GM12878 (cell line): ENCODE measurements at regions not wholly inside any gene's neighbourhood (a gene's known extent, or its start where the extent isn't known, plus 50 kb on each side); places are given as distances from the start of the nearest gene placed in this dataset.

Experiments used
- ATAC-seq: fragments of 200-7000 bp; cut with Tn5 transposase; 3 replicates; pipeline ENCODE4 v1.9.1; 2020; ENCODE audit warnings: mild to moderate bottlenecking, moderate library complexity
- BruUV-seq: library from RNA; stranded (reverse); fragments of 400-500 nt; replicated peaks from 2 replicates; lab custom pipeline; 2021; lab: Mats Ljungman, UMichigan
- CTCF ChIA-PET: fragments of 300-600 bp; sonication (Branson Sonifier 250); formaldehyde crosslinking; extraction: SDS; loops from one replicate; lab custom pipeline; 2021; ENCODE audit warnings: inconsistent platforms; lab: Yijun Ruan, JAX
- POLR2A ChIA-PET: fragments of 350-600 bp; formaldehyde crosslinking; extraction: SDS; loops from one replicate; lab custom pipeline; 2021; ENCODE audit warnings: inconsistent platforms; lab: Charles Lee
- RAD21 ChIA-PET: fragments of 300-600 bp; sonication (Branson Sonifier 250); formaldehyde crosslinking; loops from one replicate; lab custom pipeline; 2023; ENCODE audit warnings: antibody characterized with exemption; ENCODE audit not compliant: unreplicated experiment; lab: Charles Lee
- SMC1A ChIA-PET: fragments of 300-600 bp; sonication (Branson Sonifier 250); formaldehyde crosslinking; loops from one replicate; lab custom pipeline; 2023; ENCODE audit not compliant: unreplicated experiment, uncharacterized antibody; lab: Charles Lee
- DNase-seq: peaks from one replicate; pipeline ENCODE4 v3.0.0-alpha.2; 2011; ENCODE audit warnings: low read depth, low spot score
- FAIRE-seq: peaks from 3 replicates; lab custom pipeline; 2011; peaks lifted over from hg19 to GRCh38; lab: Jason Lieb, UNC
- H2AFZ ChIP-seq: 2 replicates; pipeline ENCODE4 v1.6.0; 2011; ENCODE audit warnings: low read depth, low read length, control low read depth; ENCODE audit not compliant: control insufficient read depth
- H3K27ac ChIP-seq: 2 replicates; pipeline ENCODE4 v1.5.1; 2011; ENCODE audit warnings: control low read depth; ENCODE audit not compliant: control insufficient read depth, insufficient read depth
- H3K27me3 ChIP-seq, 2 experiments: replicated peaks in 1 of 2; 2 replicates each; pipeline versions ENCODE4 v1.6.0 to v1.6.1; 2011; ENCODE audit warnings: low read length in 1 of 2; ENCODE audit not compliant: control insufficient read depth in 2 of 2, insufficient read depth in 2 of 2
- H3K36me3 ChIP-seq, 2 experiments: 2 replicates each; pipeline ENCODE4 v1.5.1; 2011; ENCODE audit warnings: low read length in 1 of 2; ENCODE audit not compliant: control insufficient read depth in 2 of 2, insufficient read depth in 2 of 2
- H3K4me1 ChIP-seq: 2 replicates; pipeline ENCODE4 v1.6.1; 2011; ENCODE audit warnings: mild to moderate bottlenecking, low read length, moderate library complexity, mixed read lengths; ENCODE audit not compliant: control insufficient read depth, insufficient read depth
- H3K4me2 ChIP-seq: 2 replicates; pipeline ENCODE4 v1.6.0; 2011; ENCODE audit warnings: control low read depth; ENCODE audit not compliant: control insufficient read depth, insufficient read depth
- H3K4me3 ChIP-seq: fragments of 200-600 bp; sonication (generic); 2 replicates; pipeline ENCODE4 v1.5.1; 2016
- H3K79me2 ChIP-seq: 2 replicates; pipeline ENCODE4 v1.6.0; 2011; ENCODE audit warnings: low read length; ENCODE audit not compliant: control insufficient read depth, insufficient read depth
- H3K9ac ChIP-seq: 2 replicates; pipeline ENCODE4 v1.8.0; 2011; ENCODE audit warnings: low read length, control low read depth, mixed read lengths; ENCODE audit not compliant: control insufficient read depth, insufficient read depth
- H3K9me3 ChIP-seq: replicated peaks from 3 replicates; pipeline ENCODE4 v1.5.1; 2011; ENCODE audit warnings: mild to moderate bottlenecking, low read length; ENCODE audit not compliant: control insufficient read depth, insufficient read depth
- H4K20me1 ChIP-seq: 2 replicates; pipeline ENCODE4 v1.6.0; 2011; ENCODE audit not compliant: control insufficient read depth, insufficient read depth
- BHLHE40 ChIP-seq, 2 experiments: fragments of 450-650 bp in 1 of 2; IDR thresholded peaks; 2 replicates each; pipeline ENCODE4 v1.6.1; 2011 to 2017; ENCODE audit warnings: low read depth in 2 of 2, borderline replicate concordance in 1 of 2, improper control_type of control experiment in 1 of 2, low read length in 1 of 2, mild to moderate bottlenecking in 1 of 2
- CBX3 ChIP-seq: fragments of 200-600 bp; sonication (generic); IDR thresholded peaks from 2 replicates; pipeline ENCODE4 v1.6.1; 2016; ENCODE audit warnings: low read depth, borderline replicate concordance
- CEBPB ChIP-seq, 2 experiments: fragments of 150-350 bp in 1 of 2; IDR thresholded peaks; 2 replicates each; pipeline ENCODE4 v1.6.1; 2012 to 2014; ENCODE audit warnings: low read depth in 2 of 2, low read length in 2 of 2, borderline replicate concordance in 1 of 2, inconsistent platforms in 1 of 2
- CHD1 ChIP-seq: IDR thresholded peaks from 2 replicates; pipeline ENCODE4 v1.6.1; 2012; ENCODE audit warnings: low read depth, low read length, improper control_type of control experiment
- CHD2 ChIP-seq: IDR thresholded peaks from 2 replicates; pipeline ENCODE4 v1.6.1; 2011; ENCODE audit warnings: low read depth, low read length, improper control_type of control experiment, borderline replicate concordance
- CREB1 ChIP-seq: IDR thresholded peaks from 2 replicates; pipeline ENCODE4 v1.6.1; 2012; ENCODE audit warnings: low read depth, mild to moderate bottlenecking, inconsistent platforms
- LARP7 ChIP-seq: fragments of 450-650 bp; IDR thresholded peaks from 2 replicates; pipeline ENCODE4 v1.6.1; 2017; ENCODE audit warnings: mild to moderate bottlenecking
- NR2C1 ChIP-seq: fragments of 450-650 bp; IDR thresholded peaks from 2 replicates; pipeline ENCODE4 v1.6.1; 2017; ENCODE audit warnings: antibody characterized with exemption, mild to moderate bottlenecking, moderate library complexity
- NR2F1 ChIP-seq: fragments of 450-650 bp; conservative IDR thresholded peaks from 2 replicates; pipeline ENCODE4 v1.6.1; 2017; ENCODE audit warnings: mild to moderate bottlenecking
- PAX8 ChIP-seq: fragments of 450-650 bp; IDR thresholded peaks from 2 replicates; pipeline ENCODE4 v1.6.1; 2017; ENCODE audit warnings: mild to moderate bottlenecking, moderate library complexity
- PBX3 ChIP-seq: IDR thresholded peaks from 2 replicates; pipeline ENCODE4 v1.6.1; 2011; ENCODE audit warnings: mild to moderate bottlenecking, low read depth, low read length, moderate library complexity; ENCODE audit not compliant: insufficient replicate concordance
- PML ChIP-seq: IDR thresholded peaks from 2 replicates; pipeline ENCODE4 v1.6.1; 2012; ENCODE audit warnings: low read length, inconsistent platforms
- POU2F2 ChIP-seq: IDR thresholded peaks from 3 replicates; pipeline ENCODE4 v1.6.1; 2011; ENCODE audit warnings: low read depth, mild to moderate bottlenecking, low read length, borderline replicate concordance
- PRDM15 ChIP-seq: fragments of 450-650 bp; formaldehyde crosslinking; IDR thresholded peaks from 2 replicates; pipeline ENCODE4 v1.4.0; 2020; ENCODE audit warnings: mild to moderate bottlenecking, moderate library complexity
- RAD21 ChIP-seq: IDR thresholded peaks from 2 replicates; pipeline ENCODE4 v1.6.1; 2011; ENCODE audit warnings: mild to moderate bottlenecking, low read depth, low read length, moderate library complexity; ENCODE audit not compliant: insufficient read depth
- USF1 ChIP-seq: IDR thresholded peaks from 2 replicates; pipeline ENCODE4 v1.6.1; 2011; ENCODE audit warnings: borderline replicate concordance, low read depth, mild to moderate bottlenecking, moderate library complexity, mixed read lengths, low read length; ENCODE audit not compliant: insufficient read depth; ENCODE audit errors: extremely low read length
- ZNF24 ChIP-seq: fragments of 450-650 bp; IDR thresholded peaks from 2 replicates; pipeline ENCODE4 v1.6.1; 2017; ENCODE audit warnings: antibody characterized with exemption, mild to moderate bottlenecking
- ZSCAN29 ChIP-seq: fragments of 450-650 bp; IDR thresholded peaks from 2 replicates; pipeline ENCODE4 v1.6.1; 2017; ENCODE audit warnings: mild to moderate bottlenecking, moderate library complexity
- in situ Hi-C: fragments of 300-500 bp; cut with MboI; formaldehyde crosslinking; loops from 9 replicates; pipeline ENCODE4 v1.14.3; 2018; ENCODE audit warnings: mixed read lengths
- intact Hi-C: fragments of 100-400 bp; cut with micrococcal nuclease; formaldehyde crosslinking; loops from one replicate; pipeline ENCODE4 v1.14.2; 2022; ENCODE audit not compliant: unreplicated experiment

- Histone ChIP-seq H3K36me3 (no peaks in the 10 kb centered on the region), H3K27ac (no peak overlapping the region), H2AFZ (no peak overlapping the region), H3K4me1 (no peaks in the 10 kb centered on the region), H3K9me3 (no peaks in the 10 kb centered on the region), H3K9ac (no peak overlapping the region), H3K79me2 (no peaks in the 10 kb centered on the region), H3K27me3 (no peaks in the 10 kb centered on the region), H3K4me3 (no peak overlapping the region), H3K4me2 (no peak overlapping the region), H4K20me1 (no peaks in the 10 kb centered on the region)
- no TSS peak for BruUV-seq
- SMC1A ChIA-PET: no interaction called here
- CTCF ChIA-PET: interaction anchor here (0.6 kb wide), 1 partner anchor 476 kb away, joined by 3 read pairs; no protein-coding TSS in a partner anchor
- in situ Hi-C loops (no loop called here), intact Hi-C loops (no loop called here)
- no peak for TF ChIP-seq CHD1
- no peak for TF ChIP-seq CBX3
- no peak for TF ChIP-seq CREB1
- TF ChIP-seq RAD21: no peak
- no peak for TF ChIP-seq PBX3
- TF ChIP-seq CEBPB (IDR thresholded peaks at IDR 0.05; ENCODE audit: borderline replicate concordance in 1 of 2, low read depth in 2 of 2, low read length in 2 of 2): no peak
- TF ChIP-seq BHLHE40 (IDR thresholded peaks at IDR 0.05; ENCODE audit: borderline replicate concordance in 1 of 2, low read depth in 2 of 2, low read length in 1 of 2): no peak
- TF ChIP-seq ZNF24: no peak
- no peak for TF ChIP-seq NR2C1
- no peak for TF ChIP-seq USF1
- TF ChIP-seq PAX8: no peak
- no peak for TF ChIP-seq POU2F2
- TF ChIP-seq ZSCAN29: no peak
- TF ChIP-seq LARP7: no peak
- no peak for TF ChIP-seq NR2F1
- no peak for TF ChIP-seq PRDM15
- TF ChIP-seq CHD2: no peak
- no peak for TF ChIP-seq PML
- FAIRE-seq: no peak
- DNase-seq: no peak
- POLR2A ChIA-PET: no interaction called here
- RAD21 ChIA-PET: no interaction called here
- ATAC-seq: no peak
These were observed 255.3 kb upstream of the CDH11 start for GRCh38 chr16:65377195-65377594.
